Right atrium auricular region (tissue), 2 donors: ENCODE measurements at regions not wholly inside any gene's neighbourhood (a gene's known extent, or its start where the extent isn't known, plus 50 kb on each side); places are given as distances from the start of the nearest gene placed in this dataset.

Source experiments
- DNase-seq: peaks from one replicate; pipeline ENCODE4 v3.0.0-alpha.2; 2019; ENCODE audit warnings: low spot score
- H3K27ac ChIP-seq, 2 donors: fragments of 200-600 bp; sonication (generic); 1 replicate in 1 of 2; 2 replicates in 1 of 2; pipeline ENCODE4 v1.5.1; 2016 to 2019
- H3K27me3 ChIP-seq, 2 donors: fragments of 200-600 bp; sonication (generic); one replicate each; pipeline versions ENCODE4 v1.5.1 to v1.6.0; 2017 to 2019
- H3K36me3 ChIP-seq: fragments of 200-600 bp; sonication (generic); one replicate; pipeline ENCODE4 v1.5.1; 2016
- H3K4me1 ChIP-seq, 2 donors: fragments of 200-600 bp; sonication (generic); one replicate each; pipeline versions ENCODE4 v1.5.1 to v1.6.0; 2017 to 2019
- H3K4me3 ChIP-seq, 2 donors: fragments of 200-600 bp; sonication (generic); 1 replicate in 1 of 2; 2 replicates in 1 of 2; pipeline ENCODE4 v1.5.1; 2017 to 2019; ENCODE audit warnings: mild to moderate bottlenecking in 1 of 2, moderate library complexity in 1 of 2
- H3K9me3 ChIP-seq, 2 donors: fragments of 200-600 bp; sonication (generic); one replicate each; pipeline ENCODE4 v1.5.1; 2019
- TF ChIP-seq, protein P1 (sequence below), 2 donors: fragments of 200-600 bp; sonication (generic); IDR thresholded peaks; one replicate each; pipeline ENCODE4 v1.5.1; 2019; ENCODE audit warnings: antibody characterized with exemption in 2 of 2

DNA sequence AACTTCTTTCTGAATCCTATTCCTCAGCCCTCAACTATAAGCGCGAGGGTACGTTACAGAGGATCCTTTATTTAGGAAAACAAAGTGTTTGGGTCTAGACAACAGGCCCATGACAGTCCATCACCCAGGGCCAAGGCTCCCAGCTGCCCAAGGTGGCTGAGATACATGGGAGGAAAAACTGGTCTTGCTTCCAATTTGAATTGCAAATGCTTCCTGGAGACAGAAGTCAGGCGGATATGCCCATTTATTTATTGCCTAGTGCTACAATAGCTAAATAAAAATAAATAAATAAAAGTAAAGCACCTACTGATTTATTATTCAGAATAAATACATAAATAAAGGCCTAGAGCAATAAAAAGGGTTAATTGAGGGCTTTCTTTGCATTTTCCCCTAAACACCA lies 248.7 kb downstream of the DHX15 start:
- no peaks in the 10 kb centered on the region for H3K27me3 ChIP-seq
- H3K9me3 ChIP-seq = no peaks in the 10 kb centered on the region
- no peak overlapping the region for H3K4me3 ChIP-seq
- H3K36me3 ChIP-seq = no peaks in the 10 kb centered on the region
- H3K4me1 ChIP-seq = no peaks in the 10 kb centered on the region
- TF ChIP-seq, protein P1, sequence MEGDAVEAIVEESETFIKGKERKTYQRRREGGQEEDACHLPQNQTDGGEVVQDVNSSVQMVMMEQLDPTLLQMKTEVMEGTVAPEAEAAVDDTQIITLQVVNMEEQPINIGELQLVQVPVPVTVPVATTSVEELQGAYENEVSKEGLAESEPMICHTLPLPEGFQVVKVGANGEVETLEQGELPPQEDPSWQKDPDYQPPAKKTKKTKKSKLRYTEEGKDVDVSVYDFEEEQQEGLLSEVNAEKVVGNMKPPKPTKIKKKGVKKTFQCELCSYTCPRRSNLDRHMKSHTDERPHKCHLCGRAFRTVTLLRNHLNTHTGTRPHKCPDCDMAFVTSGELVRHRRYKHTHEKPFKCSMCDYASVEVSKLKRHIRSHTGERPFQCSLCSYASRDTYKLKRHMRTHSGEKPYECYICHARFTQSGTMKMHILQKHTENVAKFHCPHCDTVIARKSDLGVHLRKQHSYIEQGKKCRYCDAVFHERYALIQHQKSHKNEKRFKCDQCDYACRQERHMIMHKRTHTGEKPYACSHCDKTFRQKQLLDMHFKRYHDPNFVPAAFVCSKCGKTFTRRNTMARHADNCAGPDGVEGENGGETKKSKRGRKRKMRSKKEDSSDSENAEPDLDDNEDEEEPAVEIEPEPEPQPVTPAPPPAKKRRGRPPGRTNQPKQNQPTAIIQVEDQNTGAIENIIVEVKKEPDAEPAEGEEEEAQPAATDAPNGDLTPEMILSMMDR (IDR thresholded peaks at IDR 0.05) = no peak
- H3K27ac ChIP-seq = no peak overlapping the region
- DNase-seq = no peak

DNA sequence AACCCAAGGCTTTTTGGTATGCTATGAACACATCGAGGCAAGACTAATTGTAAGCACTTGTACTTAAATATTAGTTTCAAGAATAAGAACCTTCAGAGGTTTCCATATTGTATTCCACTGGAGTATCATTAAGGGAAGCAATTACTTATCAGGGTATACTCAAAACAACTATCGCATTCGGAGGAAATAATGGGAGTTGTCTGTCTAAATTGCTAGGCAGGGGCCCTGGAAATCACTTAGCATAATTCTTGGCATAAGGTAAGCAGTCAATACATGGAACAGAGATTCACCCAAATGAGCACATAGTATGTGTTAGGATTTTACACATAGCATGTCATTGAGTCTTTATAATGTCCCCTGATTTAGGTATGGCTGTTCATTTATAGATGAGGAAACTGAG lies 249.4 kb downstream of the DHX15 start:
- Histone ChIP-seq H3K9me3 (no peaks in the 10 kb centered on the region), H3K4me3 (no peak overlapping the region), H3K4me1 (no peaks in the 10 kb centered on the region), H3K27me3 (no peaks in the 10 kb centered on the region), H3K27ac (no peak overlapping the region), H3K36me3 (no peaks in the 10 kb centered on the region)
- TF ChIP-seq, protein P1 (IDR thresholded peaks at IDR 0.05) = no peak
- no peak for DNase-seq

DNA sequence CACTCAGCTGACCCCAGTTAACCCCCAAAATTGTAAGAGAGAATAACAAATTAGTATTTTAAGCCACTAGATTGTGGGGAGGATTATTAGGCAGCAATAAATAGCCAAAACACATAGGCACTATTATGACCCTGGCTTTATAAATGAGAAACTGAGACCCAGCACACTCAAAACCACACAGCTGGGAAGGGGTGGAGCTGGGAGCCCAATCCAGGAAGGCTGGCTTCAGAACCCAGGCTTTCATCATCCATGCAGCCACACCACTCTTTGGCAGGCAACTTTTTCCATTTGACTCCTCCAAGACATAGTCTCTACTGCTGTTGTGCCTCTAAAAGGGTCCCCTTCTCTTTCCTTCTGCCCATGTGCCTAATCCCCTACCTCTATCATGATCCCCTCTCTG lies 253.8 kb downstream of the DHX15 start:
- no peaks in the 10 kb centered on the region for H3K27me3 ChIP-seq
- DNase-seq = no peak
- H3K9me3 ChIP-seq = no peaks in the 10 kb centered on the region
- no peak overlapping the region for H3K27ac ChIP-seq
- TF ChIP-seq, protein P1 (IDR thresholded peaks at IDR 0.05) = no peak
- no peaks in the 10 kb centered on the region for H3K4me1 ChIP-seq
- H3K4me3 ChIP-seq = no peak overlapping the region
- no peaks in the 10 kb centered on the region for H3K36me3 ChIP-seq

DNA sequence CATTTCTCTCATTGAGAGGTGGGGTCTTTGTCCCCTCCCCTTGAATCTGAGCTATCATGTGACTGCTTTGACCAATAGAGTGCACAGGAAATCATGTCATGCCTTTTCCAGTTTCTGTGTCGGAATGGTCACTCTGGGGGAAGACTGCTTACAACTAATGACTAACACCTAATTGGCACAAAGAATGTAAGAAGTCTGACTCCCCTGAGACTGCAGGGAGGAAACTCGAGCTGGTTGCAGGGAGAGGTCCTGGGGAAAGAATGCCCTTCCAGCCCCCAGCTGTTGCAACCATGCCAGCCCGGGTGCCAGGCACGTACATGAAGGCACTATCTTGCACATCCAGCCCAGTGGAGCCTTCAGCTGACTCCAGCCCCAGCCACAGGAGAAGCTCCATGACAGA lies 254.2 kb downstream of the DHX15 start:
- TF ChIP-seq, protein P1 (IDR thresholded peaks at IDR 0.05) = no peak
- DNase-seq = no peak

DNA sequence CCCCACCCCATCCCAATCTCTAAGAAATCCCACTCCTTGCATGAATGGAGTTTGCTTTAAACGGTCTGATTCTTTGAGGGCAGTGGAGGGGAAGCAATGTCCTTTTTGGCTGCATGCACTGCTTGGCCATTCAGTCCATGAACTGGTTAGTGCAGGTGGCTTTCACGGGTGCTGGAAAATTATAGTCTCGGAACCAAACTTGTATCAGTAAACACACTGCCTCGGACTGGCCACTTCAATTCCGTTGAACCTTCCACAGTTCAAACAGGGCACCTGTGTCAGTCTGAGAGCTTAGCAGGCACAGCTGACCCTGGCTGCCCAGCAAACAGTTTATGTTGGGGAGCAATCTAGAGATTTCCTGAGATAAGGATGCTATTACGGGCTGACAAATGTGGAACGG lies 255.6 kb downstream of the DHX15 start:
- Histone ChIP-seq H3K4me1 (no peaks in the 10 kb centered on the region), H3K36me3 (no peaks in the 10 kb centered on the region), H3K27me3 (no peaks in the 10 kb centered on the region), H3K27ac (no peak overlapping the region), H3K4me3 (no peak overlapping the region), H3K9me3 (no peaks in the 10 kb centered on the region)
- TF ChIP-seq, protein P1 (IDR thresholded peaks at IDR 0.05) = no peak
- no peak for DNase-seq

More for the DNA sequence above, 254.2 kb downstream of the DHX15 start:
- no peaks in the 10 kb centered on the region for H3K27me3 ChIP-seq
- H3K9me3 ChIP-seq = no peaks in the 10 kb centered on the region
- H3K4me3 ChIP-seq = no peak overlapping the region
- H3K4me1 ChIP-seq = no peaks in the 10 kb centered on the region
- no peaks in the 10 kb centered on the region for H3K36me3 ChIP-seq
- no peak overlapping the region for H3K27ac ChIP-seq

GRCh38 chr4:24328310-24328709 lies 256.0 kb downstream of the DHX15 start:
- Histone ChIP-seq H3K4me3 (no peak overlapping the region), H3K9me3 (no peaks in the 10 kb centered on the region), H3K27ac (no peak overlapping the region), H3K4me1 (no peaks in the 10 kb centered on the region), H3K36me3 (no peaks in the 10 kb centered on the region), H3K27me3 (no peaks in the 10 kb centered on the region)
- DNase-seq = no peak
- TF ChIP-seq, protein P1 (IDR thresholded peaks at IDR 0.05) = no peak
